SK-N-SH (cell line): ENCODE measurements at regions not wholly inside any gene's neighbourhood (a gene's known extent, or its start where the extent isn't known, plus 50 kb on each side); places are given as distances from the start of the nearest gene placed in this dataset.
"Not testable (repeated sequence)": the region's sequence is repeated elsewhere in the genome, so short reads cannot be mapped to it uniquely, and the experiment has no call there.

Source experiments
- CTCF ChIA-PET: fragments of 300-600, 350-600 bp; formaldehyde crosslinking; extraction: SDS; loops from one replicate; lab custom pipeline; 2021; lab: Yijun Ruan, JAX
- POLR2A ChIA-PET: fragments of 350-600 bp; sonication (Branson Sonifier 250); formaldehyde crosslinking; extraction: SDS; loops from one replicate; lab custom pipeline; 2020; ENCODE audit warnings: antibody characterized with exemption, inconsistent platforms; lab: Yijun Ruan, JAX
- DNase-seq: peaks from one replicate; pipeline ENCODE4 v3.0.0; 2012
- H2AFZ ChIP-seq: fragments of 200-600 bp; sonication (generic); 2 replicates; pipeline ENCODE4 v1.8.1; 2016; ENCODE audit warnings: antibody characterized with exemption, mild to moderate bottlenecking, low read depth
- H3F3A ChIP-seq: fragments of 200-600 bp; sonication (generic); replicated peaks from 2 replicates; pipeline ENCODE3; 2016; ENCODE audit warnings: antibody characterized with exemption, mild to moderate bottlenecking; ENCODE audit not compliant: insufficient read depth
- H3K27ac ChIP-seq, 2 experiments: fragments of 200-500 bp in 1 of 2; fragments of 200-600 bp in 1 of 2; sonication (Bioruptor generic) in 1 of 2; sonication (generic), shearing (Covaris generic) in 1 of 2; 2 replicates each; pipeline versions ENCODE4 v1.5.1 to v1.6.1; 2014 to 2016; ENCODE audit warnings: low read depth in 2 of 2, inconsistent platforms in 1 of 2, low read length in 1 of 2, mild to moderate bottlenecking in 1 of 2, mixed read lengths in 1 of 2
- H3K27me3 ChIP-seq: fragments of 200-600 bp; sonication (generic), shearing (Covaris generic); 2 replicates; pipeline ENCODE4 v1.6.1; 2016; ENCODE audit warnings: mixed run types; ENCODE audit not compliant: insufficient read depth
- H3K36me3 ChIP-seq, 2 experiments: fragments of 200-500 bp in 1 of 2; fragments of 200-600 bp in 1 of 2; sonication (Bioruptor generic) in 1 of 2; sonication (generic) in 1 of 2; replicated peaks in 1 of 2; 2 replicates each; pipeline versions ENCODE3 to v1.5.1; 2014 to 2016; ENCODE audit warnings: low read length in 1 of 2, mild to moderate bottlenecking in 1 of 2; ENCODE audit not compliant: insufficient read depth in 2 of 2, control insufficient read depth in 1 of 2
- H3K4me1 ChIP-seq, 2 experiments: fragments of 200-500 bp in 1 of 2; fragments of 200-600 bp in 1 of 2; sonication (Bioruptor generic) in 1 of 2; sonication (generic), shearing (Covaris generic) in 1 of 2; 2 replicates each; pipeline versions ENCODE4 v1.5.1 to v1.6.1; 2014 to 2016; ENCODE audit warnings: low read depth in 1 of 2, low read length in 1 of 2, mixed run types in 1 of 2; ENCODE audit not compliant: insufficient read depth in 2 of 2, control insufficient read depth in 1 of 2
- H3K4me2 ChIP-seq: fragments of 200-600 bp; sonication (generic), shearing (Covaris generic); 2 replicates; pipeline ENCODE4 v1.6.1; 2017; ENCODE audit warnings: mixed run types
- H3K4me3 ChIP-seq, 2 experiments: fragments of 200-500 bp in 1 of 2; fragments of 200-600 bp in 1 of 2; sonication (Bioruptor generic) in 1 of 2; sonication (generic), shearing (Covaris generic) in 1 of 2; 2 replicates each; pipeline versions ENCODE4 v1.5.1 to v1.8.1; 2014 to 2016; ENCODE audit warnings: low read depth in 2 of 2, inconsistent platforms in 1 of 2, low read length in 1 of 2, mild to moderate bottlenecking in 1 of 2, mixed read lengths in 1 of 2, moderate library complexity in 1 of 2
- H3K79me2 ChIP-seq: fragments of 200-600 bp; sonication (generic); 2 replicates; pipeline ENCODE4 v1.8.1; 2017; ENCODE audit warnings: mild to moderate bottlenecking; ENCODE audit not compliant: insufficient read depth
- H3K9ac ChIP-seq: fragments of 200-600 bp; sonication (generic); 2 replicates; pipeline ENCODE4 v1.6.1; 2017; ENCODE audit warnings: mixed run types
- H3K9me2 ChIP-seq: fragments of 200-600 bp; sonication (generic); 2 replicates; pipeline ENCODE4 v1.6.1; 2017; ENCODE audit warnings: mixed run types
- H3K9me3 ChIP-seq: fragments of 200-600 bp; sonication (generic); 2 replicates; pipeline ENCODE4 v1.6.1; 2017; ENCODE audit warnings: mixed run types, mild to moderate bottlenecking, moderate library complexity
- H4K20me1 ChIP-seq: fragments of 200-600 bp; sonication (generic); 2 replicates; pipeline ENCODE4 v1.6.1; 2017; ENCODE audit warnings: mild to moderate bottlenecking, mixed run types; ENCODE audit not compliant: insufficient read depth
- CHD2 ChIP-seq: fragments of 150-350 bp; IDR thresholded peaks from 2 replicates; pipeline ENCODE4 v1.6.1; 2018; ENCODE audit warnings: low read length; ENCODE audit not compliant: partially characterized antibody
- EZH2phosphoT487 ChIP-seq: fragments of 200-600 bp; sonication (generic); IDR thresholded peaks from 2 replicates; pipeline ENCODE4 v1.6.1; 2017; ENCODE audit warnings: low read depth, mixed run types, mild to moderate bottlenecking, antibody characterized with exemption, moderate library complexity, borderline replicate concordance
- FOSL2 ChIP-seq: IDR thresholded peaks from 2 replicates; pipeline ENCODE4 v1.4.0; 2012; ENCODE audit warnings: low read depth, mild to moderate bottlenecking, moderate library complexity, borderline replicate concordance
- FOXJ3 ChIP-seq: sonication (generic); formaldehyde crosslinking; IDR thresholded peaks from 2 replicates; pipeline ENCODE4 v1.5.1; 2020; ENCODE audit warnings: mild to moderate bottlenecking, missing genetic modification reagents
- JUND ChIP-seq: IDR thresholded peaks from 2 replicates; pipeline ENCODE4 v1.4.0; 2012
- MEF2A ChIP-seq: IDR thresholded peaks from 2 replicates; pipeline ENCODE4 v1.4.0; 2012; ENCODE audit warnings: low read depth, borderline replicate concordance
- MXI1 ChIP-seq: IDR thresholded peaks from 2 replicates; pipeline ENCODE4 v1.6.1; 2012; ENCODE audit warnings: mild to moderate bottlenecking, low read depth, low read length, improper control_type of control experiment
- NRF1 ChIP-seq: IDR thresholded peaks from 2 replicates; pipeline ENCODE4 v1.6.1; 2012; ENCODE audit warnings: low read depth, mild to moderate bottlenecking, low read length
- PBX3 ChIP-seq: IDR thresholded peaks from 2 replicates; pipeline ENCODE4; 2012
- POLR2AphosphoS5 ChIP-seq: IDR thresholded peaks from 2 replicates; pipeline ENCODE4 v1.6.1; 2012; ENCODE audit warnings: low read depth, low read length
- RAD21 ChIP-seq: IDR thresholded peaks from 2 replicates; pipeline ENCODE4 v1.6.1; 2012; ENCODE audit warnings: mild to moderate bottlenecking, low read length
- RCOR1 ChIP-seq: fragments of 150-350 bp; IDR thresholded peaks from 2 replicates; pipeline ENCODE4 v1.6.1; 2017; ENCODE audit warnings: antibody characterized with exemption, low read length
- RFX5 ChIP-seq: IDR thresholded peaks from 2 replicates; pipeline ENCODE4 v1.6.1; 2012; ENCODE audit warnings: mild to moderate bottlenecking, improper control_type of control experiment, low read length
- TEAD4 ChIP-seq: IDR thresholded peaks from 2 replicates; pipeline ENCODE4 v1.4.0; 2012; ENCODE audit warnings: mild to moderate bottlenecking, borderline replicate concordance; ENCODE audit not compliant: insufficient read depth
- USF1 ChIP-seq: IDR thresholded peaks from 2 replicates; pipeline ENCODE4 v1.4.0; 2012; ENCODE audit warnings: low read depth, borderline replicate concordance
- YY1 ChIP-seq: IDR thresholded peaks from 2 replicates; pipeline ENCODE4 v1.4.0; 2012; ENCODE audit warnings: low read depth, mild to moderate bottlenecking
- WGBS: methylation state at CpG from one replicate; pipeline ENCODE4 v1.1.6; 2017; ENCODE audit warnings: low lambda C conversion rate; 5-methylcytosine and 5-hydroxymethylcytosine counted together
- TF ChIP-seq, protein P1 (sequence below): IDR thresholded peaks from 2 replicates; pipeline ENCODE4 v1.4.0; 2012; ENCODE audit warnings: low read depth
- TF ChIP-seq, protein P2 (sequence below): IDR thresholded peaks from 2 replicates; pipeline ENCODE4 v1.6.1; 2012; ENCODE audit warnings: mild to moderate bottlenecking, low read depth, low read length, moderate library complexity
- TF ChIP-seq, protein P3 (sequence below): IDR thresholded peaks from 2 replicates; pipeline ENCODE4 v1.4.0; 2012; ENCODE audit warnings: low read depth, borderline replicate concordance

DNA sequence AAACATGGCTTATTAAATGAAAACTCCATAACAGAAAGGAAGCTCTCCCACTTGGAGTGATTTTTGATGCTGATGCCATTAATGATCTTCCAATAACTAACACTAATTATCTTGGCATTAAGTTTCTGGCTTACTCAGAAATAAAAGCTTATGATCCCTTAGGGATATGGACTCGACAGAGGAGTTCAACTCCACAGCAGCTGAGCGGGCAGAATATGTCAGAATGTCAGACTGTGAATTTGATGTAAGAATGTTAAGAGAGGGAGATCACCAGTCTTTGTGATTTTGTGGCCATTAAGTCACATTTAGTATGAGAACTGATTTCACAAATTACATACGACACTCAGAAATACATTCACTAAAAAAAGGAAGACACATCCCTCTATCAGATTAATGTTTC is 2244.0 kb downstream of the ARAP2 start (continued):
- TF ChIP-seq, protein P1, sequence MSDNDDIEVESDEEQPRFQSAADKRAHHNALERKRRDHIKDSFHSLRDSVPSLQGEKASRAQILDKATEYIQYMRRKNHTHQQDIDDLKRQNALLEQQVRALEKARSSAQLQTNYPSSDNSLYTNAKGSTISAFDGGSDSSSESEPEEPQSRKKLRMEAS = no peak
- no peak for TF ChIP-seq YY1

DNA sequence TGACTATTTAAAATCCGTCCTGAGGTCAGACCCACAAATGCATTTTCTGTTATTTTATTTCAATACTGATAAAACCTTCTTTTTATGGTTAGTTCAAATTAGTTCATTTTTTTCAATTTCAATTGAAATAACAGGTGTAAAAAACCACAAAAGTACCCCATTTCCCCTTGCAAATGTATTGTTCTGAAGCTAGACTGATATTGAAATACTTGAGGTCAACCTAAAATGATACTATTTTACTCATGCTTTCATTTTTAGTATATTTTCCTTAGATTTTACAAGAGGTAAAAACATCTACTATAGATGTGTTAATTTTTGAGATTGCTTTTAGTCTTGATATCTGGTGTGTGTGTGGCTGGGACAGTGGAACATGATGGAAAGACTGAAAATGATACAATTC is 2237.8 kb downstream of the ARAP2 start:
- CTCF ChIA-PET, H3K27ac ChIP-seq, H3K9ac ChIP-seq, H3F3A ChIP-seq, H4K20me1 ChIP-seq, H3K4me2 ChIP-seq, POLR2A ChIA-PET, H3K79me2 ChIP-seq, H3K9me2 ChIP-seq, DNase-seq, H2AFZ ChIP-seq, H3K9me3 ChIP-seq, H3K36me3 ChIP-seq, H3K4me3 ChIP-seq, H3K4me1 ChIP-seq, H3K27me3 ChIP-seq: not testable (repeated sequence)
- 41% methylated on average over 1 of the region's 1 CpG for WGBS

- Histone ChIP-seq H3K4me3 (no peak overlapping the region), H4K20me1 (no peaks in the 10 kb centered on the region), H3K27ac (no peak overlapping the region), H3K4me1 (no peaks in the 10 kb centered on the region; a peak in 1 of 4 replicates), H3K4me2 (no peak overlapping the region), H3K9me2 (no peaks in the 10 kb centered on the region), H2AFZ (no peak overlapping the region), H3K27me3 (no peaks in the 10 kb centered on the region), H3K9ac (no peak overlapping the region), H3K9me3 (no peaks in the 10 kb centered on the region), H3K36me3 (no peaks in the 10 kb centered on the region), H3K79me2 (no peaks in the 10 kb centered on the region), H3F3A (no peaks in the 10 kb centered on the region)
- WGBS = 17% methylated on average over 1 of the region's 1 CpG
- ChIA-PET POLR2A (no interaction called here), CTCF (no interaction called here)
- no peak for DNase-seq
- no peak for TF ChIP-seq MXI1
- TF ChIP-seq, protein P2, sequence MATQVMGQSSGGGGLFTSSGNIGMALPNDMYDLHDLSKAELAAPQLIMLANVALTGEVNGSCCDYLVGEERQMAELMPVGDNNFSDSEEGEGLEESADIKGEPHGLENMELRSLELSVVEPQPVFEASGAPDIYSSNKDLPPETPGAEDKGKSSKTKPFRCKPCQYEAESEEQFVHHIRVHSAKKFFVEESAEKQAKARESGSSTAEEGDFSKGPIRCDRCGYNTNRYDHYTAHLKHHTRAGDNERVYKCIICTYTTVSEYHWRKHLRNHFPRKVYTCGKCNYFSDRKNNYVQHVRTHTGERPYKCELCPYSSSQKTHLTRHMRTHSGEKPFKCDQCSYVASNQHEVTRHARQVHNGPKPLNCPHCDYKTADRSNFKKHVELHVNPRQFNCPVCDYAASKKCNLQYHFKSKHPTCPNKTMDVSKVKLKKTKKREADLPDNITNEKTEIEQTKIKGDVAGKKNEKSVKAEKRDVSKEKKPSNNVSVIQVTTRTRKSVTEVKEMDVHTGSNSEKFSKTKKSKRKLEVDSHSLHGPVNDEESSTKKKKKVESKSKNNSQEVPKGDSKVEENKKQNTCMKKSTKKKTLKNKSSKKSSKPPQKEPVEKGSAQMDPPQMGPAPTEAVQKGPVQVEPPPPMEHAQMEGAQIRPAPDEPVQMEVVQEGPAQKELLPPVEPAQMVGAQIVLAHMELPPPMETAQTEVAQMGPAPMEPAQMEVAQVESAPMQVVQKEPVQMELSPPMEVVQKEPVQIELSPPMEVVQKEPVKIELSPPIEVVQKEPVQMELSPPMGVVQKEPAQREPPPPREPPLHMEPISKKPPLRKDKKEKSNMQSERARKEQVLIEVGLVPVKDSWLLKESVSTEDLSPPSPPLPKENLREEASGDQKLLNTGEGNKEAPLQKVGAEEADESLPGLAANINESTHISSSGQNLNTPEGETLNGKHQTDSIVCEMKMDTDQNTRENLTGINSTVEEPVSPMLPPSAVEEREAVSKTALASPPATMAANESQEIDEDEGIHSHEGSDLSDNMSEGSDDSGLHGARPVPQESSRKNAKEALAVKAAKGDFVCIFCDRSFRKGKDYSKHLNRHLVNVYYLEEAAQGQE = no peak
- TF ChIP-seq FOXJ3 (CRISPR knock-in tag) = no peak
- TF ChIP-seq, protein P3, sequence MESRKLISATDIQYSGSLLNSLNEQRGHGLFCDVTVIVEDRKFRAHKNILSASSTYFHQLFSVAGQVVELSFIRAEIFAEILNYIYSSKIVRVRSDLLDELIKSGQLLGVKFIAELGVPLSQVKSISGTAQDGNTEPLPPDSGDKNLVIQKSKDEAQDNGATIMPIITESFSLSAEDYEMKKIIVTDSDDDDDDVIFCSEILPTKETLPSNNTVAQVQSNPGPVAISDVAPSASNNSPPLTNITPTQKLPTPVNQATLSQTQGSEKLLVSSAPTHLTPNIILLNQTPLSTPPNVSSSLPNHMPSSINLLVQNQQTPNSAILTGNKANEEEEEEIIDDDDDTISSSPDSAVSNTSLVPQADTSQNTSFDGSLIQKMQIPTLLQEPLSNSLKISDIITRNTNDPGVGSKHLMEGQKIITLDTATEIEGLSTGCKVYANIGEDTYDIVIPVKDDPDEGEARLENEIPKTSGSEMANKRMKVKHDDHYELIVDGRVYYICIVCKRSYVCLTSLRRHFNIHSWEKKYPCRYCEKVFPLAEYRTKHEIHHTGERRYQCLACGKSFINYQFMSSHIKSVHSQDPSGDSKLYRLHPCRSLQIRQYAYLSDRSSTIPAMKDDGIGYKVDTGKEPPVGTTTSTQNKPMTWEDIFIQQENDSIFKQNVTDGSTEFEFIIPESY = no peak
- TF ChIP-seq JUND = no peak
- TF ChIP-seq PBX3 = no peak
- no peak for TF ChIP-seq RCOR1
- TF ChIP-seq FOSL2 = no peak
- no peak for TF ChIP-seq EZH2phosphoT487
- TF ChIP-seq NRF1 = no peak
- no peak for TF ChIP-seq MEF2A
- TF ChIP-seq USF1 = no peak
- TF ChIP-seq TEAD4 = no peak
- TF ChIP-seq RAD21 = no peak
- no peak for TF ChIP-seq POLR2AphosphoS5
- TF ChIP-seq RFX5 = no peak
- TF ChIP-seq, protein P1 = no peak
- no peak for TF ChIP-seq CHD2
Observed at GRCh38 chr4:34009951-34010350, 2234.4 kb downstream of the ARAP2 start.
